ENCODE measurements at regions not wholly inside any gene's neighbourhood (a gene's known extent, or its start where the extent isn't known, plus 50 kb on each side); places are given as distances from the start of the nearest gene placed in this dataset.

DNA sequence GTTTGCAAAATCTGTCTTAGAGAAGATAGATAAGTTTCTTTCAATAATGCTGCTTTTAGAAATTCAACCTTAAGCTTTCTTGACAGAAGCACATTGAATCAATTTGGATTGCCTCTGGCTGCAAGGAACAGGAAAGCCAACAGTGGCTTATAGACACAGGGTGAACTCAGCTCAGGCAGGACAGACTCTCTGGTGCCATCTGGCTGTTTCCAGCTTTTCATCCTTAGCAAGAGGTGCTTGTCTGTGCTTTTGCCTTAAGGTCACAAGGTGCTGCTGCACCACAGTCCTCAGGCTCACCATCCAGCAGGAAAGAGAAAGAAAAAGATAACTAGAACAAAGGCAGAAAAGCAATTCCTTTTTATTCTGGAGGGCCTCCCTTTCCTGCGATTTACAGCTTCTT, 93.7 kb upstream of the ETS2 start:
- no peak for DNase-seq

DNA sequence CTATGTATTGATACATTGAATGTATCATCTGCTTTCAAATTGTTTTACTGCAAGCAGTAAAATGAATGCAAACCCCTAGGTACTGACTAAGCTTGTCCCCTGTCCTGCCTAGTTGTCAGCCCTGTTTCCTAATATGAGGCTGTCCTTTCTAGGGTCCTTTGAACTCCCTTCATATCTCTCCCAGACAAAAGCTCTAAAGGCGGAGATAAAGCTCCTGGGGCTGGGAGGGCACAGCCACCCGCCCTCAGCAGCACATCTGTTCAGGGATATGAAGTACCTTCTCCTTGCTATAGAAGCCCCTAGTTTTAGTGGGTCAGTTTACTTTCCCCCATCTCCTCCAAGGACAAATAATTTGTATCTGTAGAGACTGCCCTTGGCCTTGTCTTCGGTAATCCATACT, 93.1 kb upstream of the ETS2 start:
- DNase-seq = no peak

DNA sequence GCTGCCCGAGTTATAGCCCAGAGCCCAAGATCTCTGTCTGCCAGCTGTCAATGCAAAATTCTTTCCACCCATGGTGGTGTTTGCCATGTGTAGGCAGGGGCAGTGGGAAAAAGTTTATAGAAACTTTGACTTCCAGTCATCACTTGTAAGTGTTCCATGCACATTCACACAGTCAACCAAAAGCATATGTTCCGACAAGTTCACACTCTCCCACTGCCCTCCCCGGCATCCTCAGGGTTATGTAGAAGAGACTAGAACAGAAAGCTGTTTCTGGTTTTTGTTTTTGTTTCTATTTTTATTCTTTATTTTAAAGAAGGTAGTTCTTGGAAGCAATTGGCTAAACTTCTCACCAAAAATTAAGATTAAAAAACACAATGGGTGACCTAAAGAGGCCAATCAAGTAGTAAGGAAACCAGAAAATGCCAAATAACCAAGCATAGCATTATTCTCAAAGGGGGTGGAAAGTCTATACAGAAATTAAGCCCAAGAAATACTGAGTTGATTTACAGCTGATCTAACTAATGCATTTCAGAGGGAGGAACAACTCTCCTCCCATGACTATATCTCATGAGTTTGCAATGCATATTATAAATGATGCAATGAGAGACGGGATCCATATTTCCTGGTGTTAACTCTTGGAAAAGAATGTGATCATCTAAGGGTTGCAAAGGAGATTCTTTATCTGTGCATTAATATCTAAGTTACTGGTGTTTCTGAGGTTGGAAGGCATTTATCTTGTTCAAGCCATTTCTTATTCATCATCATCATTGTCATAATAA, 91.5 kb upstream of the ETS2 start:
- no peak for DNase-seq

DNA sequence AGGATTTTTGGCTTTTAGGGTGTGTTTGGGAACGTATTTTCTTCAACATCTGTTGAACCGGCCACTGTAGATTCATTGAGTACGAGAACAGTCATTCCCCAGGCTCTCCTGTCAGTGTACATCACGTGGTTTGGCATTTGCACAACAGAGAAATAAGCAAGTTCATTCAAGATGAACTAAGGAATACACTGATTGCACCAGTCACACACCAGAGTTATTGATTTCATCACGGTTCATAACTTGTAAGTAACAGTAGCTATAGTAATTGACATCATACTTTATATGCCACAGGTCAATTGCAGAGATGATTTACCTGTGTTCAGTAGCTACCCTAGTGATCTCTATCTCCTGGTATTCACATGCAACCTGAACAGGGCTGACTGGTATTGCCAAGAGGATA, 90.7 kb upstream of the ETS2 start:
- no peak for DNase-seq

DNA sequence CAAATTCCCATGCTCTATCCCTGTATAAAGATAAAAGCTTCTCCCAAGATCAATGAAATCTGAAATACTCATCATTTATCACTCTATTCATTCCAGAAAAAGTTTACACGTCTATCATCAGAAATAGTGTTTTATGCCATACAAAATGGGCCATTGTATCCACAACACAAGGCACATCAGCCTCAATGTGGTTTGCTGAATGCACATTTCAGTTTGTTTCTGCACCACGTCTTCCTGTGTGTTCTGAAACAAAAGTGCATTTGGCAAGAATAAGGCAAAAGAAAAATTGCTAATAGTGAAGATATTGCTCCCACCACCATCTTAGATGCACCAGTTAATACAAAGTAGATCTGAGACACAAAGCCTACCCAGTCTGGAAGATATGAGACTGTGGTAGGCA, 89.6 kb upstream of the ETS2 start:
- no peak for DNase-seq

DNA sequence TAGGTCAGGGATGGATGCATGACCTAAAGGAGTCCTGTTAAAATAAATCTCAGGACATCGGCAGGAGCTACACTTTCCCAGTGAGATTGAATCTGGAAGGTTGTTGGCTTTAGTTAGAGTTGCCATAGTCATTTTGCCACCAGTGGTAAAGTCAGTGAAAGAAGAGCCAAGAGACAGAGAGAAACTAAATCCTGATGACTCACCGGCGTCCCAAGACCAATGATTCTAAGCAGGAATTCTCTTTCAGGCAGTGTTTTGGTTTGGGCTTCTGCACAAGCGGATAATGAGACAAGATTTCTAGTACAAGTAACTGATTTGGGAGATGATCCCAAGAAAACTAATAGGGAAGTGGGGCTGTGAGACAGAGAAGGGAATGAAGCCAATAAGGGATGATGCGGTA, 88.8 kb upstream of the ETS2 start:
- DNase-seq = no peak

DNA sequence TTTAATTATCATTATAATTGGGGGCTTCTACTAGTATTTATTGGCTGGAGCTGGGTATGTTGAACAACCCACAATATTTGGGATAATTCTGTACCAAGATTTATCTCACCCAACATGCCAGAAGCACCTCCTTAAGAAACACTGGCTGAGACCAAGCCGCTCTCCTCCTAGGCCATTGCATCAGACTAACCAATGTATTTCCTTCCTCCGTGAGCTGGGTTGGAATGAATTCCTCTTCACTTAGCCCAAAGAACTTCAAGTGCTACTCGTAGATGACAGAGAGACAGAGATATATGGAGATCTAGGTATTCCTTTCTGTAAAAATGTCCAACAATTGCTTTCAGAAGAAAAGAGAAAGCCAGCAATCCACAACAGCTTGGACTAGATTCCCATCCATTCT, 87.2 kb upstream of the ETS2 start:
- no peak for DNase-seq

DNA sequence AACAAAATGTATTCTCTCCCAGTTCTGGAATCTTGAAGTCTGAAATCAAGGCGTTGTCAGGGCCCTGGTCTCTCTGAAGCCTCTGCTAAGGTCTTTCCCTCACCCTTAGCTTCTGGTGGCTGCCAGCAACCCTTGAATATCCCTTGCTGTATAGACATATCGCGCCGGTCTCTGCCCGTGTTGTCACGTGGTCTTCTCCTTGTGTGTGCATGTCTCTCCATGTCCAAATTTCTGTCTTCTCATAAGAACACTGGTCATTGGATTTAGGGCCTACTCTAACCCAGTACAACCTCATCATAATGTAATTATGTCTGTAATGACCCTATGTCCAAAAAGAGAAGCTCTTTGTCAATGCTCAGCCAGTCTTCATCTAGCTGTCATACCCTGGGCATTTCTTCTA, 85.7 kb upstream of the ETS2 start:
- no peak for DNase-seq

DNA sequence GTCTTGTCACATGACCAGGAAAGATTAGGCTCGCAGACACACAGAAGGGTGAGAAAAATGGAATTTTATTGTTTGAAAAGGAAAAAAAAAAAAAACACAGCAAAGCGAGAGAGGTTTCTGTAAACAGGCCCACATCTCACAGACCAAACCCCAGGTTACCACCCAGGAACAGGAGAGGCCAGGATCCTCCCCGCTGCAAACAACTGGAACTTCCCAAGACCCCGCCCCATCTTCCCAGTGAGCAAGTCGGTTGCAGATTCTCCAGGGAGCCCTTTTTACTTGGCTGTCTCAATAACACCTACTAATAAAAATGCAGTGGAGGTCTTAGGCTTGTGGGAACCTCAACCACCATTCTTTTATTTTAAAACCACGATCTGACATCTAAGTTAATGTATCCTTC, 84.7 kb upstream of the ETS2 start:
- no peak for DNase-seq

DNA sequence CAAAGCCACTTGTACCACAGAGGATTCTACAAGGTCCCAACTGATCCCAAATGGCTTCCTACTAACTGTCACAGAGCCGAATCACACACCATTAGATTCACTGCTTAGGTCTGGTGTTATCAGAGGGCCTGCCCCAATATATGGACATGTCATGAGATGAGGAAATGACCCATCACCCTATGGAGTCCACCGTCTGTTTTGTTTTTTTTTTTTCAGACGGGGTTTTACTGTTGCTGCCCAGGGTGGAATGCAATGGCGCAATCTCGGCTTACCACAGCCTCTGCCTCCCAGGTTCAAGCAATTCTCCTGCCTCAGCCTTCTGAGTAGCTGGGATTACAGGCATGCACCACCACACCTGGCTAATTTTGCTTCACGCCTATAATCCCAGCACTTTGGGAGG, 83.8 kb upstream of the ETS2 start:
- no peak for DNase-seq

DNA sequence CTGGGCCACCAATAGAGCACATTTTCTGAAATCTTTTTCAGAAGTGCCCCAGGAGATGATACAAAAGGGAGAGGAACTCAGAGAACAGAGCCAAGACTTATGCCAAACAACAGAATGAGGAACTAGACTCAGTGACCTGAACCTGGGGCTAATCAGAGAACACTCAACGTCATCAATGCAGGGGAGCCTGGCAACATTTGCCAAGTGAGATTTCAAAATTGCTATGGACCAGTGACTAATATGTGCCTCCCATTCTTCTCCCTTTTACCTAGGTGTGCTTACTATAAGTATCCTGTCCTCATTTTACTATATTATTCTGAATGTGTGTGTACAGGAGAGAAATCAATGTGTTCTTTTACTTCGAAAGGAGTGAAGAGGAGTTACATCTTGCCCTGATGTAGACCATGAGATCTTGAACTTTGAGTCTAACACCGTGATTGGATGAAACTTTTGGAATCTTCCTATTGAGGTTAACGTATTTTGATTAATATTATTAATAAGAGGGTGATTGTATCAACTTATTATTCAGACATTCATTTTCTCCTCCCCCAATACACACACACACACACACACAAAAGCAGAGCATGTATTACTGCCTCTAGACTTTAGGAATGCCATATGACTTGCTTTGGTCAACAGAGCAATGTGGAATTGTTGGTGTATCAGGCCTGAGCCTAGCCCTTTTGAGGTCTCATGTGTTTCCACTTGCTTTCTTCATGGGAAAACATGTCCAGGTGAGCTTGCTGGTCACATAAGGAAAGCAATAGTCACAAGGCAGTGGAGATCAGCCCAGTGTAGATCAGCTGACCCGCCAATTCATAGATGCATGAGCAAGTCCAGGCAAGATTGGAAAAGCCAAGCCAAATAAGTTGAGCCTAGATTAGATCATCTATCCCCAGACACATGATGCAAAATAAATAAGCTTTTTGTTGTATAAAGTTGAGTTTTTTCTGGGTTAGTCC, 80.3 kb upstream of the ETS2 start:
- DNase-seq = no peak

DNA sequence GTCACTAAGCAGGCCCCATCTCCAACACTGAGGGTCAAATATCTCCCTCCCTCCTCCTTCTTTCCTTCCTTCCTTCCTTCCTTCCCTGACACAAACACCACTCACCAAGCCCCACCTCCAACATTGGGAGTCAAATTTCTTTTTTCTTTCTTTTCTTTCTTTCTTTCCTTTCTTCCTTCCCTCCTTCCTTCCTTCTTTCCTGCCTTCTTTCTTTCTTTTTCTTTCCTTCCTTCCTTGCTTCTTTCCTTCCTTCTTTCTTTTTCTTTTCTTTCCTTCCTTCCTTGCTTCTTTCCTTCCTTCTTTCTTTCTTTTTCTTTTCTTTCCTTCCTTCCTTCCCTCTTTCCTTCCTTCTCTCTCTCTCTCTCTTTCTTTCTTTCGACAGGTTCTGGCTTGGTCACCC, 79.2 kb upstream of the ETS2 start:
- no peak for DNase-seq

DNA sequence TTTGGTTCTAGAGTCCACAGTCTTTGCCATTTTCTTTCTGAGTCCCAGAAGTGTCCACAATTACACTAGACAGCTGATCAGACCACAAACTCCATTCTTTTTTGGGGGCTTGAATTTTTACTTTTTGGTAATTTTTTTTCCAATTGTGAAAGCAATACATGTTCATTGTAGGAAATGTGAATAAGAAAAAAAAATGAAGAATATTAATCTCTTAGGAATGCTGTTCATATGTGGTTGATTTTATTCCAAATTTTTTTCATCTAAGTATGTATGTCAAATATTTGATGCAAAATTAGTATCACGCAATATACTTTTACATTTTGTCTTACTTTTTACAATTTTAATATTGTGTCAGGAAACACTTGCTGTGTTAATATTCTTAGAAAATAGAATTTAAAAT, 76.4 kb upstream of the ETS2 start:
- no peak for DNase-seq

DNA sequence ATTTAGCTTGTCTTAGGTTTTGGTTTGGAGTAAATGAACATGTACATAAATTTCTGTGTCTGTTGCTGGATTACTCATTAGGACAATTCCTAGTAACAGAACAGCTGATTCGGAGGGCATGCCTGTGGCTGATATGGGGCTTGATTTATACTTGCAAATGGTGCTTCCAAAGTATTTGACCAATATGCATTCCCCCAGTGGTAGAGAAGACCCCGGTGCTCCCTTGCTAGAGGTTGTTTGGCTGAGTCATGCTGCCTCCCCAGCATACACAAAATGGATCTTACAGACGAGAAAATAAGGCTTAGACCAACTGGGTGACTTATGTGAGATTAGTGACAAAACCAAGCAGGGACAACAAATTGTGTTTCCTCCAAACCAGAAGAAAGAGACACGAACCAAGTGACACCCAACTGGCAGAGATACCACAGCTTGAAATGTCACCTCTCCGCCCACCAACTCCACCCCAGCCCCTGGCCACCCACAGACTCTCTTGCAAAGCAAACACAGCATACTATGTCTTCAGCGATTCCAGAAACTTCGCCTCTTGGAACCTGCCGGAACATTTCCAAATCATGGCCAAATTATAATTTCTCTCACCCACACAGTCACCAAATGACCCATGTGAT, 75.9 kb upstream of the ETS2 start:
- no peak for DNase-seq

DNA sequence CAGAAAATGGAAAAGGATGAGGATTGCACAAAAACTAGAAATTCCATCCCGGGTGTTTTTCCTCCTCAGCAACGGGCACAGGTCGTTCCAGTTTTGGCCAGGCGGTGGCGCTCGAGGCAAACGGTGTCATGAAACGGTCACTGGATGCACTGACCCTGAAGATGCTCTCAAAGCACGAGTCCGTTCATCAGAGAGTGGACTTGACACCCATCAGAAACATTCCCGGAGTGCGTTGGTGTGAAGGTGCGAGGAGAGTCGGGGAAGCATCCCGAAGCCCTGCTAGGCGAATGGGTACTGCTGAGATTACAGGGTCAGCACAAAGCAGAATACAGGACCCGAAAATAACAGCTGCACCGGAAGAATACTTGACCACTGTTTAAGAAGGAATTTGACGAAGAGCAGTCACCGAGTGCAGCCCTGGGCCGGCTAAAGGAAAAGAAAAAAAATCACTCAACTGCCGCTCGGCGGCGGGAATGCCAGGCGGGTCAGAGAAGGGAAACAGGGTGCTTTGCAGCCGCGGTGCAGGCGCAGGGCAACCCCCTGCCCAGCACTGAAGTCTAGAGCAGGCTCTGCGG, 71.7 kb upstream of the ETS2 start:
- peak; percentile 87 for DNase-seq

DNA sequence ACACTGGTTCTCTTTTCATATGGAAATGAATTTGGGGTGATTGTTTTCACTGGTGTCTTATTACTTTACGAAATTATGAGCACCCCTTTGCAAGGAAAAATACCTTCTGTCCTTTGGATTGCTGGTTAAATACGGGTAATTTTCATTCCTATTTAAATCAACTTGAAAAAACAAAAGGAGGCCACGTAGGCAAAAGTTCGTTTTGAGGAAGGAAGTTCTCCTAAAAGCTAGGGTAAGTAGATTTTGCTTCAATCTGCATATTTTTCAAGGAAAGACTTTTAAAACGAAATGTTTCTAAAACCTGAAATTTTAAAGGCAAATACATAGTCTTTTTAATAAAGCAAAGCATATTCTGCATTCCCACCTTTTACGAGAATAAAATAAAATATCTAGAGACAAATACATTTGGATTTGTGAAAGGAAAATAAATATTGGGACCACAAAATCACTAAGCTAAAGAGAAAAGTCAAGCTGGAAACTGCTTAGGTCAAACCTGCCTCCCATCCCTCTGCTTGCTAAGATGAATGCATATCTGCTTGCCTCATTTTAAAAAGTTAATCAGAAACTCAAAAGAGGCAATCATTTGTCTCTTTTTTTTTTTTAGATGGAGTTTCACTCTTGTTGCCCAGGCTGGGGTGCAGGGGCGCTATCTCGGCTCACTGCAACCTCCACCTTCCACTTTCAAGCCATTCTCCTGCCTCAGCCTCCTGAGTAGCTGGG, 70.9 kb upstream of the ETS2 start:
- no peak for DNase-seq

DNA sequence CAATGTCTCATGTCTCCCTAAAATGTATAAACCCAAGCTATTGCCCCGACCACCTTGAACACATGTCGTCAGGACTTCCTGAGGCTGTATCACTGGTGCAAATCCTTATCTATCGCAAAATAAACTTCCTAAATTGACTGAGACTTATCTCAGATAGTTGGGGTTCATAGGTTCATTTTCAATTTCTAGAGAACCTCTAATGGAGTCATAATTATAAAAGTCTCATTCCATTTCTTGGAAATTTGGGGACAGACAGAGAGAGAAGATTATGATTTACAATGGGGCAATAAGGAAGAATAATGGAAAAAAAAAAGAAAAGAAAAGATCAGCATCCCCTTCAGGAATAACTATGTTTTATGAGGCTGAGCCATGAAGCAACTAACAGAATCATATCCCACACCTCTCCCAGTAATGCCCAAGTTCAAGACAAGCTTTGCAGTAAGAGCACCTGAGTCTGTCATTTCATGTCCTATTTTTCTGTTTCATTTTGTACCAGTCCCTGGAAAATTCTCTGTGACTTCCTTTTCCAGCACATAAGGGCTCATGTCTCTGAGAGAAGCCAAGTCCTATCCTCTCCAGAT, 70.0 kb upstream of the ETS2 start:
- no peak for DNase-seq

DNA sequence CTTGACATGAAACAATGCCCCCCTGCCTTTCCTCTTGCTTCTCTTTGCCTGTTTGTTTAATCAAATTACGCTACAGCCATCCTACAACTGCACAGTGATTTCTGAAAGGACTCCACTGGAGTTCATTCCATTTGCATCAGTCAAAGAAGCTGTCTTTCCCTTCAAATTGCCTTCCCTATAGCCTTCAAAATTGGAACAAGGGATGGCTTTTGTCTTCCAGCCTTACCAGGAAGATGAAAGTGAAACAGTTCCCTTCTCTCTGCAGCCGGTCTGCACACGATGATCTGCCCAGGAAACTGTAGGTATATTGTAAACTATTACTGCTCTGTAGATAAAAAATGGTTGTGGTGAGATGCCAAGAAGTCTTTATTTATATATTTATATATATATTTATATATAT, 65.6 kb upstream of the ETS2 start:
- DNase-seq = no peak

DNA sequence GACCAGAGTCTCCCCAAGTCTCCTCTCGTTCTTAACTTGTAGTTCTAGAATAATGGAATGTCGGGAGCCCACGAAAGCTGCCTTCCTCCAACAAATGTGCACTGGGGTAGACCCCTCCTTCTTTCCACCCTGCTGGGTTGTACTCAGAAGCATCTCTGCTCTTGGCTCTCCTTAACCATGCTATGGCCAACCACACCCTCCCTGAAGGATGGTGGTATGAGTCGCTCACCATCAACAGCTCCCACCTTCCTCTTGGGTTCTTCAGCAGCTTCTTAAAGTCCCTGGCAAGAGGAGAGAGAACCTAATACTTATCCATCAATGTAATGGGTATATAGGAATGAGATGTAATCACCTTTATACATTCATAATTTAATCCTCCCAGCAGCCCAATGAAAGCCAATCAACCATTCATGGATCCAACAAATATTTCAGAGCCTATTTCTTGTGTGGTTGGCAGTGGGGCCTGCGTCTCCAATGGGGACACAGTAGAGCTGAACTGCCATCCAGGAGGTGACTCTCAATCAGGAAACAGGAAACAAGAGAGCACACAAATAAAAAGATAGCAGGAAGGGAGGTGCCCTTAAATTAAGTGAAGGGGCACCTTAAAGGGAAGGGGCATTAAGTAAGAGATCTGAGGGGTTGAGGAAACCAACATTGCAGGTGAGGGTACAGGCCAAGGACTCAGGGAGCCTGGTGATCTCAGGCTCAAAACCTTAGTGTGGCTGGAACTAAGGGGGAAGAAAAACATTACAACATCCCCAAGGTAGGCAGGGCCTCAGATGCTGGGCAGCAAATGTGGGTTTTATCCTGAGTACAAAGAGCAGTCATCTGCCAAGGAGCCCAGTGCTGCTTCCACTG, 64.4 kb upstream of the ETS2 start:
- no peak for DNase-seq

DNA sequence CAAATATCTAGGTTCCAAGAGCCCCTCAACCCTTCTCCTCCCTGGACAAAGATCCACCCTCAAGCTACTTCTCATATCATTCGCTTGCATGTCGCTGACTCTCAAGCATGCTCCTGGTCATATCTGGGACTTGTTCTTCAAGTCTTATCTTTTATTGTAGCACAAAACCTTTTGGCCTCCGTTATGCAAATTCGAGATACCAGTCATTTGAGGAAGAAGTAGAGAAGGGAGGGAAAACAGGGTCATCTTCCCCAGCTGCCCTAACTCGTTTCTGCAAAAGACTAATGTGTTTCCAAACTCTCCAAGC, 63.8 kb upstream of the ETS2 start:
- DNase-seq = no peak

DNA sequence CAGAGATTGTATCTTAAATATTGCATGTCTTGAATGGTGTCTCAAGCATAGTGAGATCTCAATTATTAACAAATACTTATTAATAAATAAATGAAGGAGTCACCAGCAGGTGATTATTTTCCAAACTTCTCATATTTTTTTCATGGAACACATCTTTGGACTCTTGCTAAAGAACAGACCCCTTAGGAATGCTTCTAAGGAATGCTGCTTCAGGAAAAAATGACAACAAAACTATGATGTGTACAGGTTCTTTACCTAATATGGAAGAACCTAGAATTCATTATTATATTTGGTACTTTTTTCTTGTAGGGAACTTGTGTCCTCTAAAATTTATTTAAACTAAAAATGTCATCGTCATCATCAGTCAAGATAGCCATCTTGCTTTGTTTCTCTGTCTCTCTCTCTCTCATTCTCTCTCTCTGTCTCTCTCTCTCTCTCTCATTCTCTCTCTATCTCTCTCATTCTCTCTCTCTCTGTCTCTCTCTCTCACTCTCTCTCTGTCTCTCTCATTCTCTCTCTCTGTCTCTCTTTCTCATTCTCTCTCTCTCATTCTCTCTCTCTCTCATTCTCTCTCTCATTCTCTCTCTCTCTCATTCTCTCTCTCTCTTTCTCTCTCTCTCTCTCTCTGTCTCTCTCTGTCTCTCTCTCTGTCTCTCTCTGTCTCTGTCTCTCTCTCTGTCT, 63.0 kb upstream of the ETS2 start:
- DNase-seq = no peak
